Kidney (tissue), 13 donors: ENCODE measurements at regions not wholly inside any gene's neighbourhood (a gene's known extent, or its start where the extent isn't known, plus 50 kb on each side); places are given as distances from the start of the nearest gene placed in this dataset.

Source experiments
- DNase-seq, 5 donors: peaks; one replicate each; pipeline ENCODE4 v3.0.0-alpha.2; 2013 to 2020
- FAIRE-seq: peaks from 2 replicates; lab custom pipeline; 2012; peaks lifted over from hg19 to GRCh38; lab: Jason Lieb, UNC
- H3K27ac ChIP-seq, 2 donors: one replicate each; pipeline ENCODE4 v1.7.0; 2013; ENCODE audit warnings: low read depth in 2 of 2, low read length in 2 of 2, inconsistent platforms in 1 of 2
- H3K27me3 ChIP-seq: one replicate; pipeline ENCODE4 v1.7.1; 2013; ENCODE audit warnings: low read length, inconsistent platforms; ENCODE audit not compliant: control insufficient read depth, insufficient read depth
- H3K36me3 ChIP-seq, 3 donors: one replicate each; pipeline versions ENCODE4 v1.7.0 to v1.7.1; 2013; ENCODE audit warnings: low read length in 3 of 3, control low read depth in 1 of 3, inconsistent platforms in 1 of 3; ENCODE audit not compliant: insufficient read depth in 3 of 3, control insufficient read depth in 2 of 3
- H3K4me1 ChIP-seq, 3 donors: one replicate each; pipeline versions ENCODE4 v1.7.0 to v1.7.1; 2013; ENCODE audit warnings: low read length in 3 of 3, inconsistent platforms in 1 of 3, low read depth in 1 of 3; ENCODE audit not compliant: control insufficient read depth in 2 of 3, insufficient read depth in 2 of 3
- H3K4me3 ChIP-seq, 3 donors: one replicate each; pipeline versions ENCODE4 v1.7.0 to v1.8.1; 2013; ENCODE audit warnings: low read length in 3 of 3, control low read depth in 1 of 3, inconsistent platforms in 1 of 3
- H3K9ac ChIP-seq, 3 donors: one replicate each; pipeline versions ENCODE4 v1.7.0 to v1.7.1; 2013; ENCODE audit warnings: low read length in 3 of 3, control low read depth in 1 of 3, inconsistent platforms in 1 of 3
- H3K9me3 ChIP-seq, 3 donors: one replicate each; pipeline versions ENCODE4 v1.7.0 to v1.7.1; 2013; ENCODE audit warnings: low read length in 3 of 3, control low read depth in 1 of 3, inconsistent platforms in 1 of 3; ENCODE audit not compliant: control insufficient read depth in 2 of 3, insufficient read depth in 1 of 3
- intact Hi-C: fragments of 100-400 bp; cut with DNase I; formaldehyde crosslinking; loops from one replicate; pipeline ENCODE4 v1.11.1; 2022
- TF ChIP-seq, protein P1 (sequence below): IDR thresholded peaks from 3 replicates; pipeline ENCODE4 v1.5.1; 2012; ENCODE audit warnings: mild to moderate bottlenecking, moderate library complexity, borderline replicate concordance; ENCODE audit not compliant: insufficient read depth; ENCODE audit errors: extremely low read depth
- donor health status: control.
- donor health status: control.
- donor health status: control.
- donor health status: control.
- donor health status: control.
- donor health status: DM: yes; HTN: yes; CAD: no.
- donor health status: Normal renal cell carcinoma (clear cell type).

DNA sequence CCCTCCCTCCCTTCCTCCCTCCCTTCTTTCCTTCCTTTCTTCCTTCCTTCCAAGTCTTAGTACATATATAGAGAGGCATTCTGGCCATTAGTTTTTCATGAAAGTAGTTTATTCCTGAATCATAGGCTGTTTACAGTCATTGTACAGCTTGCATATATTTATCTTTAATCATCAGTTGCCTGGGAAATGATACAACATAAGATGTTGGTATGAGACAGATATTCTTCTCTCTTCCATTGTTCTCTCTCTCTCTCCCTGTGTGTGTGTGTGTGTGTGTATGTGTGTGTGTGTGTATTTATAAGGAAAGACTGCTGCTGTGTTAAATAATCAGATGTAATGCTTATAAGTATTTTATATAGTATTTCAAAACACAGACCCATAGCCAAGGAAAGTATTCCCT lies 289.8 kb upstream of the UBE2E3 start:
- TF ChIP-seq, protein P1, sequence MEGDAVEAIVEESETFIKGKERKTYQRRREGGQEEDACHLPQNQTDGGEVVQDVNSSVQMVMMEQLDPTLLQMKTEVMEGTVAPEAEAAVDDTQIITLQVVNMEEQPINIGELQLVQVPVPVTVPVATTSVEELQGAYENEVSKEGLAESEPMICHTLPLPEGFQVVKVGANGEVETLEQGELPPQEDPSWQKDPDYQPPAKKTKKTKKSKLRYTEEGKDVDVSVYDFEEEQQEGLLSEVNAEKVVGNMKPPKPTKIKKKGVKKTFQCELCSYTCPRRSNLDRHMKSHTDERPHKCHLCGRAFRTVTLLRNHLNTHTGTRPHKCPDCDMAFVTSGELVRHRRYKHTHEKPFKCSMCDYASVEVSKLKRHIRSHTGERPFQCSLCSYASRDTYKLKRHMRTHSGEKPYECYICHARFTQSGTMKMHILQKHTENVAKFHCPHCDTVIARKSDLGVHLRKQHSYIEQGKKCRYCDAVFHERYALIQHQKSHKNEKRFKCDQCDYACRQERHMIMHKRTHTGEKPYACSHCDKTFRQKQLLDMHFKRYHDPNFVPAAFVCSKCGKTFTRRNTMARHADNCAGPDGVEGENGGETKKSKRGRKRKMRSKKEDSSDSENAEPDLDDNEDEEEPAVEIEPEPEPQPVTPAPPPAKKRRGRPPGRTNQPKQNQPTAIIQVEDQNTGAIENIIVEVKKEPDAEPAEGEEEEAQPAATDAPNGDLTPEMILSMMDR = no peak
- Histone ChIP-seq H3K9ac (no peak overlapping the region), H3K27me3 (no peaks in the 10 kb centered on the region), H3K4me3 (no peak overlapping the region), H3K4me1 (no peaks in the 10 kb centered on the region), H3K27ac (no peak overlapping the region), H3K9me3 (no peaks in the 10 kb centered on the region), H3K36me3 (no peaks in the 10 kb centered on the region)
- FAIRE-seq = no peak
- intact Hi-C loops = no loop called here
- DNase-seq = no peak

GRCh38 chr2:180682871-180683270 lies 297.5 kb upstream of the UBE2E3 start:
- Histone ChIP-seq H3K36me3 (no peaks in the 10 kb centered on the region), H3K27me3 (no peaks in the 10 kb centered on the region), H3K9me3 (no peaks in the 10 kb centered on the region), H3K4me3 (no peak overlapping the region), H3K4me1 (no peaks in the 10 kb centered on the region), H3K27ac (no peak overlapping the region), H3K9ac (no peak overlapping the region)
- TF ChIP-seq, protein P1 = no peak
- intact Hi-C loops = no loop called here
- DNase-seq (no peak), FAIRE-seq (no peak)

DNA sequence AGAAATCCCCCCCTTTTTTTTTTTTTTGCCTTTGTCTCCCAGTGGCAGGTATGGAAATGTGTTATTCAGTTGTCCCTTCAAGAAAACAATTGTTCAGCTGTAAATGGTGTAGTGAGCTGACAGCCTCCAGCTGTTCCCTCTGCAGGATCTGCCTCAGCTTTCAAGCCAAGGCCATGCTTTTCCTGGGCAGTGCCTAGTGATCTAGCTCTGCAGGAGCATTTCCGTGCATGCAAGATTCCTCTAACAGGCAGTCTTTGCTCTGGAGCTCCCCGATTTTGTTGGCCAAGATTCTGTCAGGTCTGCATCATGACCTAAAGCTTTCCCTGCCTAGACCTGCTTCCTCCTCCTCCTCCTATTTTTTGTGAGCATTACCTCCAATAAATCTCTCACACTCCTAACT lies 300.7 kb upstream of the UBE2E3 start:
- H3K27me3 ChIP-seq = no peaks in the 10 kb centered on the region
- H3K9me3 ChIP-seq = no peaks in the 10 kb centered on the region
- no peaks in the 10 kb centered on the region for H3K36me3 ChIP-seq
- H3K4me3 ChIP-seq = no peak overlapping the region
- TF ChIP-seq, protein P1 = no peak
- H3K27ac ChIP-seq = no peak overlapping the region
- H3K4me1 ChIP-seq = no peaks in the 10 kb centered on the region
- DNase-seq (peak in 1 of 5 donors; percentile 50), FAIRE-seq (no peak)
- H3K9ac ChIP-seq = no peak overlapping the region
- intact Hi-C loops = no loop called here

DNA sequence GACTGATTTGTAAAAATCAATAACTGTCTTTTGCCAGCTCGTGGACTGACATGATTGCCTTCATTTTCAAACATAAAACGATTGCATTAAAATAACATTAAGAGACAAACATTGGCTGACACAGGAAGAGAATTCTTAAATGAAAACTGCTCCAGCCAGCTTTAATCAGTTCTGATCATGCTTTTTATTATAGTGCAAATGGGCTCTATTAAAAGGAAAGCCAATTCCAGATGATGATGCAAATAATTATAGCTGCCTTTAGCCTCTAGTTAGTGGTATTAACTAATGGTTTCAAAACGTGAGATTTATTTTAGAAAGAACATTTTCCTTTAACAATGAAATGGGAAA lies 301.8 kb upstream of the UBE2E3 start:
- intact Hi-C loops = no loop called here
- no peaks in the 10 kb centered on the region for H3K4me1 ChIP-seq
- H3K27me3 ChIP-seq = no peaks in the 10 kb centered on the region
- FAIRE-seq (no peak), DNase-seq (no peak)
- no peak overlapping the region for H3K9ac ChIP-seq
- no peaks in the 10 kb centered on the region for H3K9me3 ChIP-seq
- no peak overlapping the region for H3K4me3 ChIP-seq
- TF ChIP-seq, protein P1 = no peak
- no peak overlapping the region for H3K27ac ChIP-seq
- no peaks in the 10 kb centered on the region for H3K36me3 ChIP-seq
